Fibroblast of mammary gland (primary cell): ENCODE measurements at regions not wholly inside any gene's neighbourhood (a gene's known extent, or its start where the extent isn't known, plus 50 kb on each side); places are given as distances from the start of the nearest gene placed in this dataset.

Experiments used
- DNase-seq: peaks from one replicate; pipeline ENCODE4 v3.0.0-alpha.2; 2010; ENCODE audit warnings: low read depth
- H3K4me3 ChIP-seq: 2 replicates; pipeline ENCODE4 v1.5.1; 2011; ENCODE audit warnings: low read depth, mild to moderate bottlenecking, low read length, moderate library complexity; ENCODE audit not compliant: control insufficient read depth
- CTCF ChIP-seq: conservative IDR thresholded peaks from 2 replicates; pipeline ENCODE4 v1.5.1; 2011; ENCODE audit warnings: low read depth, low read length, inconsistent platforms; ENCODE audit not compliant: control insufficient read depth, insufficient read depth

DNA sequence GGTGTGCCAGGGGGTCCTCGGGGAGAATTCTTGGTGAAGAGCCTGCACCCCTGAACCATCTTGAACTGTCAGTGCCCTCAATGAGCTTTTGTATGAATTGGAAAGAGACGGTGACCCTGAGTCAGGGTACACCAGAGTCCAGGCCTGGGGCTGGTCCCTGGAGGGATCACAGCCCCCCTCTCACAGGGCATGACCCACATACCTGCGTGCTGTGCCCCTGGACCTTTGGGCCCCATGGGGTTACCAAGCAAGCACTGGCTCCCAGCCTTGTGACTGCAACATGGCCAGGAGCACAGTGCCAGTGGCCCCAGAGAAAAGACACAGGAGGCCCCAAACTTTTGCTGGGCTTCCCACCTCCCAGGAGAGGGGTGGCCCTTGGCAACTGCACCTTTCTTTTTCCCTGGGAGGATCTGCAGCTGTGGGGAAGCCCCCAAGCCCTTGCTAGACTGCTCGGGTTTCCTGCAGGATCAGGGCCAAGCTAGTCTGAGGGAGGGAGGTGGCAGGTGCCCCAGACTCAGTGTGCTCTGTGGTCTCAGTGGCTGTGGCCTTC lies 153.5 kb downstream of the ZNF248 start:
- no peak overlapping the region for H3K4me3 ChIP-seq
- TF ChIP-seq CTCF = no peak

GRCh38 chr10:37703114-37703513 lies 154.3 kb downstream of the ZNF248 start:
- TF ChIP-seq CTCF = no peak
- no peak for DNase-seq
- no peak overlapping the region for H3K4me3 ChIP-seq

More for the DNA sequence above, 153.5 kb downstream of the ZNF248 start:
- no peak for DNase-seq

DNA sequence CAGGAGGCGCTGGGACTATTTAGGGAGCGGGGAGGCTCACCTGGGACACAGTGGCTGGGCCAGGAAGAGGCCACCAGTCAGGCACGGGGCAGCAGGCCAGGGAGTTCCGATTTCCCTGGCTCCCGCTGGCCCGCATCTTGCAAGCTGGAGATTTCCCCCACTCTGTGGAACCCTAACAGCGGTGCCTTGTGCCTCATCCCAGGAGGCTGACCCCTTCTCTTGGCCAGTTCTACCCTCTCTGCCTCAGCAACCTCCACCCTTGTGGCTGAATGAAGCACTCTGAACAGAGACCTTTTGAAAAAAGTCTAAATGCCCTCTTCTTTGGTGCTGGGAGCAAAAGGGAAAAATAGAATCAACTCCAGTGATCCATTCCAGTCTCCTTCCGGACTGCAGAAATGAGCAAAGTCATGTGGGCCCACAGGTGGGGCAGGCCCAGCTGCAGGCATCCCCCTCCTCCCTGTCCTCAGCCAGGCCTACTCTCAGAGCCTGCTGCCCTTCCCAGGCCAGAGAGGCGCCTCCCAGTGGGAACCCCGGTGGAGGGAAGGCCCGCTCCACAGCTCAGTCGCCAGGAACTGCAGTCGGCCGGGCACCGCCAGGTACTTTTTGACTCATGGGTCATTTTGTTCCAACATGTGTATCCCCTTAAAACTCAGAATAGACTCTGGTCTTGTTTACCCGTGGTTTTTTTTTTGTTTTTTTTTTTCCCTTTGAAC lies 155.5 kb downstream of the ZNF248 start:
- no peak for TF ChIP-seq CTCF

GRCh38 chr10:37700886-37701780 lies 156.3 kb downstream of the ZNF248 start:
- no peak for DNase-seq
- no peak for TF ChIP-seq CTCF
- H3K4me3 ChIP-seq = no peak overlapping the region

More for the DNA sequence above, 155.5 kb downstream of the ZNF248 start:
- no peak for DNase-seq
- no peak overlapping the region for H3K4me3 ChIP-seq

GRCh38 chr10:37687581-37687980 lies 169.8 kb downstream of the ZNF248 start:
- no peak for TF ChIP-seq CTCF
- no peak for DNase-seq
- no peak overlapping the region for H3K4me3 ChIP-seq

DNA sequence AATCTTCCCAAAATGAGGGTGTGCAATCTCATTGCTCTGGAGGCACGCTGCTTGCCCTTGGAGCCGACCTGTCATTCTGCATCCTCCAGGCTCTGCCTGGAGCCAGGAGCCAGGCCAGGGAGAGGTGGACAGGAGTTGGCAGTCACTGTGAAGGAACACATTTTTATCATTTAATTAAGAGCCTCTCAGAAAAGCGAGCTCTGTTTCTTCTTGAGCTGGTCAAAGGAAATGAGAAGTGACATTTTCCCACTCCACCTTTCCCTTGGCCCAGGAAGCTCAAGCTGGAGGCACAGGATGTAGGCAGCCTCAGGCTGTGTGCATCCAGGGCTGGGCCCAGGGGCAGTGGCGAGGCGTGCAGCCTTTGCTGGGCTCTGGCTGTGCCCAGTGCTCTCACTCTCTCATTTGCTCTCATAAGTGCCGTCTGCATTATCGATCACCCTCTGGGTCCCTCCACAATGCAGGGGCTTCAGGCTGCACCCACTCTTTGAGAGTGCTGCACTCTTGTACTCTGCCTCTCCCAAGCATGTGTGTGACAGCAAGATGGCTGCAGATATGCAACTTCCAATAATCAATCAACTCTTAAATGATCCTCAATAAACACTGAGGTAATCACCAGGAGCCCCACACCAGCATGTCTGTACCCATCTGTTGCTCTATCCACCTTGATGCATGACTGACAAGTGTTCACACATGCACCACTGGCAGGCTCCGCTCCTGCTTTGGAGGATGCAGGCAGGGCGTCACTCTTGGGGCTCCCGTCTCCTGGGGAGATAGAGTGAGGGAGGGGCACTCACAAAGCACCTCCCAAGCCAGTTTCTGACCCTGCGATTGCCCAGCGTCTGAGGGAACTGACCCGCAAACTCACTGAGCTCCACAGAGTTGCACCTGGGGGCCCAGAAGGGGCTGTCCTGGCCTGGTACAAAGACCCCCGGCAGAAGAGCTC lies 171.4 kb downstream of the ZNF248 start:
- DNase-seq = no peak
- no peak for TF ChIP-seq CTCF
- no peak overlapping the region for H3K4me3 ChIP-seq
